Osteoblast (primary cell): ENCODE measurements at regions not wholly inside any gene's neighbourhood (a gene's known extent, or its start where the extent isn't known, plus 50 kb on each side); places are given as distances from the start of the nearest gene placed in this dataset.
"Not testable (repeated sequence)": the region's sequence is repeated elsewhere in the genome, so short reads cannot be mapped to it uniquely, and the experiment has no call there.

Experiments
- DNase-seq: peaks from one replicate; pipeline ENCODE4 v3.0.0; 2011; ENCODE audit warnings: low spot score, mixed read lengths; ENCODE audit not compliant: insufficient read length; ENCODE audit errors: missing footprints
- H2AFZ ChIP-seq: 2 replicates; pipeline ENCODE4 v1.6.0; 2011; ENCODE audit warnings: mild to moderate bottlenecking, low read length
- H3K27ac ChIP-seq: 2 replicates; pipeline ENCODE4 v1.5.1; 2011; ENCODE audit warnings: mild to moderate bottlenecking, low read depth, low read length, moderate library complexity
- H3K27me3 ChIP-seq: 2 replicates; pipeline ENCODE4 v1.6.0; 2012; ENCODE audit warnings: mild to moderate bottlenecking, control low read depth, inconsistent platforms, low read length, moderate library complexity; ENCODE audit not compliant: insufficient read depth
- H3K36me3 ChIP-seq: 2 replicates; pipeline ENCODE4 v1.5.1; 2011; ENCODE audit warnings: mild to moderate bottlenecking, low read length, control low read depth, moderate library complexity; ENCODE audit not compliant: insufficient read depth
- H3K4me1 ChIP-seq: 2 replicates; pipeline ENCODE4 v1.5.1; 2011; ENCODE audit warnings: mild to moderate bottlenecking, low read length, control low read depth, moderate library complexity; ENCODE audit not compliant: insufficient read depth
- H3K4me2 ChIP-seq: 2 replicates; pipeline ENCODE4 v1.6.0; 2011; ENCODE audit warnings: mild to moderate bottlenecking, low read length; ENCODE audit not compliant: insufficient read depth
- H3K4me3 ChIP-seq: fragments of 200-600 bp; sonication (generic); 3 replicates; pipeline ENCODE4 v1.5.1; 2012; ENCODE audit warnings: mild to moderate bottlenecking, low read length, inconsistent platforms; ENCODE audit not compliant: insufficient read depth
- H3K79me2 ChIP-seq: 2 replicates; pipeline ENCODE4 v1.6.0; 2012; ENCODE audit warnings: mild to moderate bottlenecking, low read length, control low read depth, inconsistent platforms; ENCODE audit not compliant: insufficient read depth
- H3K9me3 ChIP-seq: 2 replicates; pipeline ENCODE4 v1.5.1; 2011; ENCODE audit warnings: low read depth, low read length, control low read depth
- H4K20me1 ChIP-seq: 2 replicates; pipeline ENCODE4 v1.6.0; 2012; ENCODE audit warnings: mild to moderate bottlenecking, low read length, control low read depth; ENCODE audit not compliant: insufficient read depth
- CTCF ChIP-seq: IDR thresholded peaks from 2 replicates; pipeline ENCODE4 v1.5.1; 2011; ENCODE audit warnings: mild to moderate bottlenecking, low read depth, low read length, moderate library complexity; ENCODE audit errors: extremely low read depth

- Histone ChIP-seq H3K4me3 (no peak overlapping the region), H3K4me2 (no peak overlapping the region), H3K4me1 (no peaks in the 10 kb centered on the region), H4K20me1 (no peaks in the 10 kb centered on the region), H3K27ac (no peak overlapping the region), H3K9me3 (no peaks in the 10 kb centered on the region), H2AFZ (no peak overlapping the region), H3K79me2 (no peaks in the 10 kb centered on the region), H3K36me3 (no peaks in the 10 kb centered on the region), H3K27me3 (no peaks in the 10 kb centered on the region)
- DNase-seq: no peak
- TF ChIP-seq CTCF: no peak
These were observed 711.2 kb upstream of the ZNF608 start for GRCh38 chr5:125457617-125458016.

- not testable (repeated sequence) for H3K4me1 ChIP-seq, H3K9me3 ChIP-seq, H3K27me3 ChIP-seq, DNase-seq, H2AFZ ChIP-seq, H3K36me3 ChIP-seq, H3K27ac ChIP-seq, H4K20me1 ChIP-seq, H3K4me3 ChIP-seq, H3K4me2 ChIP-seq, H3K79me2 ChIP-seq
These were observed 712.5 kb upstream of the ZNF608 start for GRCh38 chr5:125458949-125459348.

GRCh38 chr5:125461641-125462072, 715.2 kb upstream of the ZNF608 start:
- no peaks in the 10 kb centered on the region for H3K27me3 ChIP-seq
- no peaks in the 10 kb centered on the region for H3K4me1 ChIP-seq
- no peak overlapping the region for H3K27ac ChIP-seq
- H3K36me3 ChIP-seq: no peaks in the 10 kb centered on the region
- H3K79me2 ChIP-seq: no peaks in the 10 kb centered on the region
- no peak for DNase-seq
- TF ChIP-seq CTCF: no peak
- no peaks in the 10 kb centered on the region for H3K9me3 ChIP-seq
- no peak overlapping the region for H3K4me2 ChIP-seq
- H3K4me3 ChIP-seq: no peak overlapping the region
- no peak overlapping the region for H2AFZ ChIP-seq
- H4K20me1 ChIP-seq: no peaks in the 10 kb centered on the region

GRCh38 chr5:125463466-125464092, 717.1 kb upstream of the ZNF608 start:
- Histone ChIP-seq H3K9me3 (no peaks in the 10 kb centered on the region), H3K4me2 (no peak overlapping the region), H3K27me3 (no peaks in the 10 kb centered on the region), H3K4me3 (no peak overlapping the region), H3K4me1 (no peaks in the 10 kb centered on the region), H3K27ac (no peak overlapping the region), H3K79me2 (no peaks in the 10 kb centered on the region), H4K20me1 (no peaks in the 10 kb centered on the region), H2AFZ (no peak overlapping the region), H3K36me3 (no peaks in the 10 kb centered on the region)
- peak; percentile 49 for DNase-seq
- TF ChIP-seq CTCF: no peak
